Right kidney (tissue), 1 donor: ENCODE measurements at regions not wholly inside any gene's neighbourhood (a gene's known extent, or its start where the extent isn't known, plus 50 kb on each side); places are given as distances from the start of the nearest gene placed in this dataset.

Experiments used
- DNase-seq: peaks from one replicate; pipeline ENCODE4 v3.0.0-alpha.2; 2016

DNA sequence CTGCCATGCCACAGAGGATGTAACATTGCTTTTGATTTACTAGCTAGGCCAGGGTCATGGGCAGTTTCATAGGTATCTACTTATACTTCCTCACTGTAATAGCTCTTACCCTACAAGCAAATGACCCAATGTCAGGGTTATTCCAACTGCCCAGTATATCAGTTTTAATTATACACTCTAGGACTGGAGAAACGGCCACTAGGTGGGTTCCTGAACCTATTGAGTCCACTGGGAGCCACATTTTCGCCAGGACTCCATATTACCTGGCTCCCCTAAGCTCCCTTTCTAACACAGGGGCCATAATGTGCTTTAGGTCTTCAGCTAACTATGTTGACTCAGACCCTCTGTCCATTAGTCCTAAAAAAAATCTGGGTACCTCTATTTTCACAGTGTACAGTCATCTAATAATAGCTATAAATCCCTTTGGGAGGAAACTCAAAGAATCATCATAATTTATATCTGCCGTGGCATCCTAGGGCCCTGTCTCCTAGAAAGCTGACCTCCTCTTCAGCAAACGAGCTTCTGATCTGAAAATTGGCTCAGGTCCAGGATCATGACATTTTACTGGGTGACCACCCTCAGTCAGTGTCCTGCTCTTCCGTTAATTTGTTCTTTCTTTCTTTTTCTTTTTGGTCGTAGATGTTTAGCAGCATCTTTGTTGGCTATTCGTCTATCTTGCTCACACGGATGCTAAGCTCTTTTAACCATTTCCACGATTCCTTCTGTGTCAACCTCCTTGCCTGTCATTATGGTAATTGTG lies 244.3 kb downstream of the FAM76B start:
- no peak for DNase-seq

DNA sequence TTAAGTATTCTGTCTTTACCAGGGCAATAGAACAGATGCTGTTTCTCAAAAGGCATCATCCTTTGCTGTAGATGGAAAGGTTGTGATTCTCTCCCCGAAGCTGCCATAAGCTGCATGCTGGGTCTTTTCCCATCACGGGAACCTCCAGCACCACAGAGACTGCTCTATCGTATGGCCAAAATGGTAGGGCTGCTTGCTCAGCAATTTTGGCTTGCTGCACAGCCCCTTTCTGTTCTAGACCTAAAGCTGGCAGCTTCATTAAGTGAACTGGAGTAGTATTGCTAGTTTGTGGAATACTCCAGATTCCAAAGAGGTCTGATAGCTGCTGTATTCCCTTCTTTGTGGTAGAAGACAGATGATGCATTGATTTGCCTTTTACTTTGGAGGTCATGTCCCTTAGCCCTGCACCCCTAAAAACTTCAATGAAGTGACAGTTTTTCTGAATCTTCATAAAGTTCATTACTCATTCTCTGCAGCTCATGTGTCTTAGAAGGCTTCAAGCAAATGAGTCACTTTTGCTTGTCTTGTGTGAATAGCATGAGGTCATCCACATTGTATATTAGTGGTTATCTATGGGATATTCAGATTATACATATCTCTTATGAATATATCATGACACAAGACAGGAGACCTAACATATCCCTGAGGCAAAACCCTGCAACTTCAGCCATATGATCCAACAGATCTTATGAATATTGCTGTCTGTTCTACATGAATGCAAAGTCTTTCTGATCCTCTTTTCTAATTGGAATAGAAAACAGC lies 245.3 kb downstream of the FAM76B start:
- DNase-seq: no peak

DNA sequence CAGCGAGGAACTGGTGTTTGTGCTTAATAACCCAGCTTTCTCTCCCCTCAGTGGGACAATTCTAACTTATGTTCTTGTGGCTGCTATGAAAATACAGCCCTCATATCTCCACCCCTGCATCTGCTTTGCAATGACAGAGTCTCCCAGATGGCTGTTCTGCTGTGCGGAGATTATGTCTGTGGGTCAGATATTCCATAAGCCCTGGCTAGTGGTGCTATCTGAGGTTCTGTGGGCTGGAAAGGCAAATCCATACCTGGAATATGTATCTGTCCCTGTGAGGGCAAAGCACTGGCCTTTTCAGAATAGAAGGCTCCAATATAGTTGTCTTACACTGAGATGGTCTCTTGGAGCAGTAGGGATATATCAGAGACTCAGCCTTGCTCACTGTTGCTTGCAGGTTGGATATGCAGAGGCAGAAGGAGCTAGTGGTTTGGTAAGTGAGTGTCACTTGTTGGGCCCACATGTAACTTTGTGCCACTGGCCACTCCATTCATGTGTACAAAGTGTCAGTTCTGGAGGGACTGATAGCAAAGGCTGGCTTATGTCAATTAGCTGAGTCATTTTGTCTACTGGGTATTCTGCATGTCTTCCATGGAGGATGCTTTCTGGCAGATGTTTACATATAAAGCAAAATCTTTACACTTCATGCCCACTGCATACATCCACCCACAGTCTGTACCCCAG lies 246.6 kb downstream of the FAM76B start:
- DNase-seq: no peak

DNA sequence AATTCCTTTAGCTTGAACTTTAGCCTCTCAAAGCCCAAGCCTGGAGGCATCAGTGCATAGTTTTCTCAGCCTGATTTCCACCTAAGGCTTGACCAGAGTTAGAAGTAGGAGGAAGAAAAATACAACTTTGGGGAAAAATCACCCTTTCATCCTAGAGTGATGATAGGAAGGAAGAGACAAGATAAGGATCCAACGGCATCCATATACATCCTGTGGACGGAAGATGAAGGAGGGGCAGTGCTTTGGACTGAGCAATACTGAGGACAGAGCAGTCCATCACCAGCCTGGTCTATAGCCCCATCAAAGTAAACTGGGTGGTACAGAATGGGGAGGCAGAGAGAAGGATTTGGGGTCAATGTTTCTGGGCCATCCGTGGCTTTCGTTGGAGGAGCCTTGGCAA lies 247.9 kb downstream of the FAM76B start:
- no peak for DNase-seq

DNA sequence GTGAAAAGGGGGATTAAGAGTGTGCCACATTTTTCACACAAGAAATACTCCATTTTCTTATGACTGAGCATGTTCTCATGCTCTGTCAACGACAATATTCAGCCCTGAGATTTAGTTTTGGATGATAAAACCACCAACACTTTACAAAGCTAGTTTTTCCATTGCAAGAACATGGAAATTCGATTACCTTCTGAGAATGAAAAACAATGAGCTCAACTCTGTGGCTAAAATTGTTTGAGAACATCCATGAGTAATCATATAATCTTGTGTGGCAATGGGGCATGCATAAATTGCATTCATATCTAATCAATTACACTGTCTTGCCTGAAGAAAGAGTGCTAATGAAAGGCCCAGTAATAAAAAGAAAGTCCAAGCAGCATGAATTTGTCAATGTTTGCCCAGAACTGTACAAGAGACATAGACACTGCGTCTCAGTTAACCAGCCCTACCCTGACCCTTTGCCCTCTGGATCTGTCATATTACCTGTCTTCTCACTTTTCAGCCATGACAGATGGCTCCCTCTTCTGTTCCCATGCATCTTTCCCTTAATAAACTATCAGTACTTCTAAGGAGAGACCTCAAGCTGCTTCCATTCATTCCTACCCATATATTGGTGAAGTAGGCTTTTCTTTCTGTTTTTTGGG lies 253.4 kb downstream of the FAM76B start:
- no peak for DNase-seq

DNA sequence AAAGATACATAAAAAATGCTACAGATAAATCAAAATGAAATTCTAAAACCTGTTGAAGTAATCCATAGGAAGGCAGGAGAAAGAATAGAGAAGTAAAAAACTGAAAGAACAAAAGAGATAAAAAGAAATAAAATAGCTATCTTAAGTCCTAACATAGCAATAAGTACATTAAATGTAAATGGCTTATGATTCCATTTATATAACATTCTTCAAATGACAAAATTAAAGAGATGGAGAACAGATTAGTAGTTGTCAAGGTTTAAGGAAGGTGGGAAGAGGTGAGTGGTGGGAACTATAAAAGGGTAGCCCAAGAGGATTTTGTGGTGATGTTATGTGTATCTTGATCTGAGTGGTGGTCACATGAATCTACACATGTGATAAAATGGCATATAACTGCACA lies 254.8 kb downstream of the FAM76B start:
- no peak for DNase-seq

DNA sequence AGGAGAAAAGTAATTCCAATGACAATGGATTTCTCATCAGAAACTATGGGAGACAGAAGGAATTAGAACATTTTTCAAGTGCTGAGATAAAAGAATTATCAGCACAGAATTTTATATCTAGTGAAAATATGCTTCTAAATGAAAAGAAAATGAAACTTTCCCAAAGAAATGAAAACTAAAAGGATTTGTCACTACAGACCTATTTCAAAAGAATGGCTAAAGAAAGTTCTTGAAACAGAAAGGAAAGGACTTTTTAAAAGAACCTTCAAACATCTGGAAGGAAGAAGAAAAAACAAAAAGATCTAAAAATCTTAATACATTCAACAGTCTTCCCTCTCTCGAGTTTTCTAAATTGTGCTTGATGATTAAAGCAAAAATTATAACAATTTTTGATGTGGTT lies 255.4 kb downstream of the FAM76B start:
- DNase-seq: no peak

DNA sequence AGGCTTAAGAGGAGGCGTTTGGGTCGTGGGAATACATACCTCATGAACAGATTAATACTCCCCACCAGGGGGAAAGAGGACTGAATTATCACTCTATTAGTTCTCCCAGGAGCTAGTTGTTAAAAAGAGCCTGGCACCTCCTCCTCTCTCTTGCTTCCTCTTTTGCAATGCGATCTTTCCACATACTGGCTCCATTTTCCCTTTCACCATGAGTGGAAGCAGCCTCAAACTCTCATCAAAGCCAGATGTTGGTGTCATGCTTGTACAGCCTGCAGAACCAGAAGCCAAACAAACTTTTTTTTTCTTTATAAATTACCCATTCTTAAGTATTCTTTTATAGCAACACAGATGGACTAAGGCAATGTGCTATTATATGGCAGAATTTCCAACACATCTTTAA lies 258.5 kb downstream of the FAM76B start:
- DNase-seq: no peak

DNA sequence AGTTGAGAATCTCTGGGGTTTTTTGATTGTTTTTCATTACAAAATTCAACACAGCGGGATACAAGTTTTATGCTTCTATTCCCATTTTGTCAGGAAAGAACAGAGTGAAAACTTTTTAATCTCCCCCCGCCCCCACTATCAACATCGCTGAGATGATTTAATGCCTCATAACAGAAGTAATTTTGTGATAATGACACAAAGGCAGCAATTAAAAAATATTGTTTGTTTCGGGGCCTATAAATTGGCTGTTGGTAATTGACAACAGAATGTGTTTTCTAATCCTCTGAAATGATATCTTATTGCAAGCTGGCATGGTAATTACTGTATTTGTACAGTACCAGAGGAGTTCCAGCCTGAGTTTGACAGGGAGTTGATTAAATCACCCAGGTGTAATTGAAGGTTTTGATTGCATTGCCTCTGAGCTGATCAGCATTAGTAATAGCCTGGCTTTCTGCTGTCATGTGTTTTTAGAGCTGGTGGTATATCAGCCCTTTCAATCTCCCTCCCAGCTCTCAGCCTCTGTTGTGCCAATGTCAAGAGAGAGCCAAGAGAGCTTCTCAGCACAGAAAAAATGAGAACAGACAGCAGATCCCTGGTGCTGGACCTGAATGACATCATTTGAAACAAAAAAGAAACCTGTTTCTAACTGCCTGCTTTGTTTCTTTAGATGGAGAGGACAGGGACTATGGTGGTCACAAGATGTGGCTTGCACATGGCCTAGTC lies 265.1 kb downstream of the FAM76B start:
- DNase-seq: no peak

DNA sequence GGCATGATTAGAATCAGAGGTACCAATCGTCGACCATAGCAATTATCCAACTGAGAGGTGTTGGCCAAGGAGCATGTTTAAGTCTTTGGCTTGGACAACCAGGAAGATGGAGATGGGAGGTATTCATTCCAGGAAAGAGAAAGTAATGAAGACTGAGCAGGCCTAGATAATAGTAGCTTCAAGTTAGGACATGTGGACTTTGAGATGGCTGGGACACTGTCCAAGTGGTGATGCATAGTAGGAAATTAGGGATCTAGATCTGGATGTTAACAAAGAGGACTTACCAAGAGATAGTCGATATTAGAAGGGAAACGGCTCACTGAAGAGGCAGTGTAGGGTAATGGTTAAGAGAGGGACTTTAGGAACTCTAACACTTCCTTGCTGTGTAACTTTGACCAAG lies 266.7 kb downstream of the FAM76B start:
- no peak for DNase-seq

DNA sequence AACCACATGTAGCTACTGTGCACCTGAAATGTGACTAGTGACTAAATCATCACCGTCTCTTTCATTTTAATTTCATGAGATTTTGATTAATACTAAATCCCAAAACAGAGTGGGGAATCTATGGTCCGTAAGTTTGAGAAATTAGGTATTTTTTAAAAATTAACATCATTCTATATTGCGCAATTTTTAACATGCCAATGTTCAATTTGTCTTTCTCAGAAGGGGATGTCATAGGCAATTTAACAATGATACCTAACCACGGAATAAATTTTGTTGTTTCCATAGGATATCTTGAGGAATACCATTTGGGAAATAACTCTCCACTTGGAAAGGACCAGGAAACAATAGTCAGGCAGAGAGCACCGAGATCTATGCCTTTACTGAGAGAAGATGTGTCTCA lies 267.7 kb downstream of the FAM76B start:
- no peak for DNase-seq

DNA sequence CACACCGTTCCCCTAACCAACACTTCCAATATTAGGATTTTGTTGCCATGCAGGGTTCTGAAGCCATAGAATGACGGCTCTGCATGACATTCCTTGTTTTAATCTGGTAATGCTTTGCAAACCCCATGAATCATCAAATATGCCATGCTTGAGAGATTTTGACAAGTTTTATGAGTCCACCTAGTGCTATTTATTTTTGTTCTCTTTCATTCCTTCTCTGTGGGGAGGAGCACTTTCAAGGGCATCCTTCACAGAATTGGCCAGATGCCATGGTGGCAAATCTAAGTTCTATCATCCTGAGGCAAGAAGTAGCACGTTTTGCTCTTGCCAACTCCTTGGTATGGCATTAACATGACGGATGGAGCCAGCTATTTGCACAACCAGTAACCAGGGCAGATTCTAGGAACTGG lies 268.4 kb downstream of the FAM76B start:
- no peak for DNase-seq

DNA sequence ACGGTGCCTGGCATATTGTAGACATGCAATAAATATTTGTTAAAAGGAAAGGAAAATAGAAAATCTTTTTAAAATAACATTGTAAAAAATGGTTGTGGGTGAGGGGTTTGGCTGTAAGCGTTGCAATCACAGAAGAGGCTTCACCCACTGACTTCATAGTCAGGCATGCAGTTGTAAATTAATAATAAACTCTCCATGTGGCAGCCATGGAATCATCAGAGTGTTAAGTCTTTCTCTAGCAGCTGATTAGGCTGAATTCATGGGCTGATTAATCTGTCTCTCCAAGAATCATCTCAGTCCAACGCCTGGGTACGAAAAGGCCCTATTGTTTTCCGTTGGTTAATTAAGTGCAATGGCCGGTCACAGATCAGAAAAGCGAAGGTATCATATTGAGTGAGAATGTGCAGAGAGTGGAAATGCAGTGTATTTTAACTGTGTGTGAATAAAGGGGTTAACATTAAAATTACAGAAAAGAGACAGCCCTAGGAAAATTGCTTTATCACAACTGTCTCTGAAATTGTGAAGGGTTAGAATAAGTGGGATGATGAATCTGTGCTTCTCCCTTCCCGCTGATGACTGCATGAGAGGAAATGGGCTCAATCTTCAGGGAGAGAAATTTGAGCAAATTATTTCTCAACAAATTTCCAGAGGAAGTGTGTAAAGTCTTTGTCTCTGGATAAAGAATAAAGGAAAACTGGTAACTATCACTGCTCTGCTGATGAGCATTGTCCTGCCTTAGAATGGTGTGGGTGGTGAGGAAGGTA lies 269.0 kb downstream of the FAM76B start:
- no peak for DNase-seq

DNA sequence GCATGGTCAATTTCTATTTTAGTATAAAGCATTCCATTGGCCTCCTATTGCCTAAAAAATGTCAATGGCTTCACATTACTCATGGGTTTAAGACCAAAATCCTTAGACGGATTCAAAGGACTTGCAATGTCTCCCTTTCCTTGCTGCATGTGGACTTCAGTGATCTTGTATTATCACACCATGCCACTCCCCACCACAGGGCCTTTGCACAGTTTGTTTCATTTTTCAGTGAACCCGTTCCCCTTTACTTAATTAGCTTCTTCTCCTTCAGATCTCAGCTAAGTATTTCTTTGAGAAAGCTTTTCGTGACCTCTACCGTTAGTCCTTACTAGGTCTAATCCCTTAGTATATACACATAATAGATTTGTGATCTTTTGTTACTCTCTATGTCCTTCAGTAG lies 269.7 kb downstream of the FAM76B start:
- no peak for DNase-seq

DNA sequence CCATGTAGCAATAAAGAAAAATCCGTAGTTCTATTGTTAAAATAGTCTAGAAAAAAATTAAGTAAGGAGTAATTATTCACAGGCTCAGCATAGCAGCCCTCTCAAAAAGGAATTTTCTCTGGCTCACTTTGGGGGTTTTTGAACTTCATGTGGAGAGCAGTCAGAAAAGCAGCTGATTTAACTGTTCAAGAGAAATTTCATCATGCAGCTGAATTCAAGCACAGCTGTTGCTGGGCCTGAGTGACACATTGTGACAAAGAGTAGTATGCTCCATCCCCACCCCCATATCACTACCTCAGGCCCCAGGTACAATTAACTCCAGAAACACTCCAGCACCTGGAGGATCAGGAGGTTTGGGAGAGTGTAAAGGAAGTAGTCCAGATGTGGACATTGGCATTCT lies 272.1 kb downstream of the FAM76B start:
- DNase-seq: no peak

DNA sequence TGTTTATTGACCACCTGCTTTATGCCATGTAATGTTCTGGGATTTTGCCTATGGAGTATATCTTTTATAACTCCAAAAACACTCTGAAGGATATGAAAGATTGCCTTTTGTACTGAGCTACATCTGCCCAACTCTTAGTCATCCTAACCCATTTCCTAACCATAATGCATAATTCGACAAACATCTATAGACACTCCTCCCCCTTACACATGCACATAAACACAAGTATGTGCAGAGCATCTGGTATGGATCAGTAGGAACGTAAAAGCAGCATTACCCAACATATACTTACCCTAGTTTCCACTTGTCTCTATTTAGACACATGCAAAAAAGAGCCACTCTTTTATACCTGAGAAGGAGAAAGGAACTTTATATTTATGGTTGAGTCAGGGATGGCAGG lies 272.8 kb downstream of the FAM76B start:
- DNase-seq: no peak

DNA sequence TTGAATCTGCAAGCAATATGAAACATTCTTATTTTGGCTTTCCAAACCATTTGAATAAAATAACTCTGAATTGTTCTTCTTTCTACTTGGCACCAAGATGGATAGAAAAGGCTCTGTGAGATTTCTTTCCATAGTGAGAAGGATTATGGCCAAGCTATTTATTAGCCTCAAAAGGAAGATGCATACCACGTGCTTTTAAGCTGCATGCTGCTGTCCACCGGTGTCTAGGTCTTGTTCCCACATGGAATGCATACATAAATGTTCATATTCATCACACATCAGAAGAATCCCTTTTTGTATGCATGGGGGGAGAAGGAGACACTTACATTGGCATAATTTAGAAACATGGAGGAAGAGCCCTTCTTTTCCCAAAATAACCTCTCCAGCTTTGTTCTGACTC lies 273.4 kb downstream of the FAM76B start:
- DNase-seq: no peak

DNA sequence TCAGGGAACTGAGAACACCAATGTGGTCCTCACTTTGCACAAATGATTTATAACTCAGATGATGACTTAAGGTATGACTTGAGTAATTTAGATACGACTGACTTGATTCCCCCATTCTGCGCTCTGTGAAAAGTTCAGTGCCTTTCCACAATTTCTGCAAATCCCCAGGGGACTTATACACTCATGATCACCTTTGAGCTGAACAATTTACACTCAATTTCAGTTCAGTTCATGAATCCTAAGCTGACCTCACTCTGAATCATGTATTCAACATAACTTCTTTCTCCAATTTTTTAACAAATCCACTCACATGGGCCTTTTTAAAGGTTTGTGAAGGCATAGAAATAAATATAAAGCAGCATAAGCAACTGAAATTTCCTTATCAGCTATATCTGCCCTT lies 274.2 kb downstream of the FAM76B start:
- DNase-seq: no peak

DNA sequence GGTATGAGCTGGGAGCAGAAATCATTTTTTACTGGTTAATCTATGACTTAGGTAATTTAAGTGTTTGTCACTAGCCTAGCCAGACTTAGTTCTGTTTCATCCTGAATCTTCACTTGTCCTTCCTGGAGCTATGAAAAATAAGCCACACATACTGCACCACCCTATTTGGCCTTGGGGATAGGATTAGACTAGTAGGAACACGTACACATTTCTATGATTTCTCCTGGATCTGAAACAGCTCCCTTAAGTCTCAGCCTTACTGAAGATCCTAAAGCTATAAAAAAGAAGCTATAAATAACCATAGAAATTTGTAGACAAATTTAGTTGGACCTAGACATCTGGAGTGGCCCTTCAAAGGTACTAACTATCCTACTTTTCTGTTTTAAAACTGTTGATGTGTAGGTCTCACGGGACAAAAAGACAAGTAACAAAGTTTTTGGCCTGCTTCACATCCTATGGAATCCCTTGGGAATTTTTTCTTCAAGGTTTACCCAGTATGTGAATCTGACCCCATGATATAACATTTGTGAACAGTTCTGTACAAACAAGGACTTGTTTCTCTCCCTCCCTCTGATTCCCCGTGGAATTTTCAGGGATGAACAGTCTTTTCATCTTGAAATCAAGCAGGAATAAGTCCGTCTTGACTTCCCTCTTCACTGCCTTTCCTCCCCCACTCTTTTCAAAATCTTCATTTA lies 275.0 kb downstream of the FAM76B start:
- no peak for DNase-seq

DNA sequence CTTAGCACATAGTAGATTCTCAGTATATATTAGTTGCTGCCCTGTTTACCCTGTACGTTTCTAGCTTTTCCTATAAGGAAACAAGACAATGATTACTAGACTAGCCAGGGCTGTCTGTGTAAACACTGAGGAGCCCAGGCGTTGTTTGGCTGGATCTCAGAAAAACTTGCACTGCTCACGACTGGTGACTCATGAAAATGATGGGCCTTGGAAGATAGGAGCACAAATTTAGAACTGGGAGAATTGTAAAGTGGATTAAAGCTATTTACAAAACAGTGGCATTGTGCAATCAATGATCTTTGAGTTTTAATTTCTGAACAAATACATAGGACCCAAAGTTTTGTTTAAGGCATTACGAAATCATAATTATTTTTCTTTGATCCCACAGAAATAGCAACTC lies 276.9 kb downstream of the FAM76B start:
- no peak for DNase-seq

DNA sequence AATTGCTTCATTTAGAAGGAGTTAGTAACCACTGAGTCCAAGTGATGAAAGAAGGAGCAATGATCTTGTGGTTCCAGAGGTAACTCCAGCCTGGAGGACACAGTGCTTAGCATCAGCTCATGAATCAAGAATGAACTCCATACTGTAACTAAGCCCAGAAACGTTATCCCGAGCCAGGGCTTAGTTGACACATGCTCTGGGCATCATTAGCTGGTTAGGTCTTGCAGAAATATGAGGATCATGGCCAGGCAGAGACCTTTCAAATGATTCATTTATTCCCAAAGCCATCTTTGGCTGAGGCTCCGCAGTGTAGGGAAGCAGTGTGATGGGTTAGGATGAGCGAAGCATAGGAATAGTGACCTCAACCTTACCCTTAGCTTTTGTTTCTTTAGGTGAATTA lies 277.4 kb downstream of the FAM76B start:
- DNase-seq: no peak
